ENCODE measurements at regions not wholly inside any gene's neighbourhood (a gene's known extent, or its start where the extent isn't known, plus 50 kb on each side); places are given as distances from the start of the nearest gene placed in this dataset.

GRCh38 chr12:24539646-24540045 is 409.3 kb downstream of the BCAT1 start:
- H3K4me3 ChIP-seq (ENCODE audit: low read depth, low read length): no peak overlapping the region
- DNase-seq (ENCODE audit: low read depth): no peak
- no peaks in the 10 kb centered on the region for H3K36me3 ChIP-seq (ENCODE audit: control insufficient read depth, insufficient read depth, low read length)
- no peak for TF ChIP-seq CTCF (IDR thresholded peaks at IDR 0.05; ENCODE audit: insufficient read depth, low read depth, low read length)
- H3K27me3 ChIP-seq (ENCODE audit: control insufficient read depth, insufficient read depth, low read length): no peaks in the 10 kb centered on the region
- CTCF ChIA-PET: no interaction called here
- POLR2A ChIA-PET: no interaction called here

- no peak for TF ChIP-seq CTCF (IDR thresholded peaks at IDR 0.05; ENCODE audit: insufficient read depth, low read depth, low read length)
- POLR2A ChIA-PET: no interaction called here
- no peaks in the 10 kb centered on the region for H3K27me3 ChIP-seq (ENCODE audit: control insufficient read depth, insufficient read depth, low read length)
- CTCF ChIA-PET: interaction anchor here (1.4 kb wide), 1 partner anchor 9 kb away, joined by 3 read pairs; no protein-coding TSS in a partner anchor
- DNase-seq (ENCODE audit: low read depth): no peak
- no peaks in the 10 kb centered on the region for H3K36me3 ChIP-seq (ENCODE audit: control insufficient read depth, insufficient read depth, low read length)
- H3K4me3 ChIP-seq (ENCODE audit: low read depth, low read length): no peak overlapping the region
These were observed 411.6 kb downstream of the BCAT1 start for GRCh38 chr12:24537083-24537860.

- TF ChIP-seq CTCF (IDR thresholded peaks at IDR 0.05; ENCODE audit: insufficient read depth, low read depth, low read length): no peak
- no peak overlapping the region for H3K4me3 ChIP-seq (ENCODE audit: low read depth, low read length)
- POLR2A ChIA-PET: no interaction called here
- H3K36me3 ChIP-seq (ENCODE audit: control insufficient read depth, insufficient read depth, low read length): no peaks in the 10 kb centered on the region
- DNase-seq (ENCODE audit: low read depth): no peak
- CTCF ChIA-PET: no interaction called here
- H3K27me3 ChIP-seq (ENCODE audit: control insufficient read depth, insufficient read depth, low read length): no peaks in the 10 kb centered on the region
These were observed 413.4 kb downstream of the BCAT1 start for GRCh38 chr12:24535334-24536069.

GRCh38 chr12:24534622-24535021 is 414.3 kb downstream of the BCAT1 start:
- Histone ChIP-seq H3K4me3 (ENCODE audit: low read depth, low read length) (no peak overlapping the region), H3K36me3 (ENCODE audit: control insufficient read depth, insufficient read depth, low read length) (no peaks in the 10 kb centered on the region), H3K27me3 (ENCODE audit: control insufficient read depth, insufficient read depth, low read length) (no peaks in the 10 kb centered on the region)
- no peak for DNase-seq (ENCODE audit: low read depth)
- ChIA-PET POLR2A (no interaction called here), CTCF (no interaction called here)
- no peak for TF ChIP-seq CTCF (IDR thresholded peaks at IDR 0.05; ENCODE audit: insufficient read depth, low read depth, low read length)

GRCh38 chr12:24533716-24534352 is 415.1 kb downstream of the BCAT1 start:
- CTCF ChIA-PET: no interaction called here
- H3K36me3 ChIP-seq (ENCODE audit: control insufficient read depth, insufficient read depth, low read length): no peaks in the 10 kb centered on the region

More at GRCh38 chr12:24533716-24534352, 415.1 kb downstream of the BCAT1 start:
- POLR2A ChIA-PET: no interaction called here
- DNase-seq (ENCODE audit: low read depth): no peak
- TF ChIP-seq CTCF (IDR thresholded peaks at IDR 0.05; ENCODE audit: insufficient read depth, low read depth, low read length): no peak
- Histone ChIP-seq H3K4me3 (ENCODE audit: low read depth, low read length) (no peak overlapping the region), H3K27me3 (ENCODE audit: control insufficient read depth, insufficient read depth, low read length) (no peaks in the 10 kb centered on the region)
